ENCODE measurements at regions not wholly inside any gene's neighbourhood (a gene's known extent, or its start where the extent isn't known, plus 50 kb on each side); places are given as distances from the start of the nearest gene placed in this dataset.

DNA sequence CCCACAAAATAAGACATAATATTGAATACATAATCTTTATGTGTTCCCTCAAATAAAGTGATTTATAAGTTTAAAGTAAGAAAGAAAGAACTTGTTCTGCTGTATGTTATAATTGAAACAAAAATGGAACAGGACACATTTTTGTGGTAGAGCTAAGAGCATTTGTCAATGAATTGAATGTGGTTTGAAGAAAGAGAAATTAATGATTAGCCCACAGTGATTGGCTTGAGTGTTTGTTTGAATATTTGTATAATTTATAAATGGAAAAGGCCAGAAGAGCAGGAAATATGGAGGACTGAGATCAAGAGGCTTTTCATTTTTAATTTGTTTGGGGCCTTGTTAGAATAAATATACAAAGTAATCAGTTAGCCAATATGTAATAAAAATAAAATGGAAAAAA is 395.1 kb upstream of the CDH19 start:
- Histone ChIP-seq H3K4me1 (ENCODE audit: control insufficient read depth in 1 of 2, low read depth in 2 of 2) (no peaks in the 10 kb centered on the region), H3K4me3 (no peak overlapping the region), H3K36me3 (no peaks in the 10 kb centered on the region), H3K27ac (no peak overlapping the region), H3K27me3 (replicated peaks; ENCODE audit: insufficient read depth) (no peaks in the 10 kb centered on the region), H3K9me3 (no peaks in the 10 kb centered on the region)
- ATAC-seq (ENCODE audit: insufficient number of reproducible peaks, low FRiP score, low read depth) = no peak
- no peak for DNase-seq (ENCODE audit: low spot score)
- TF ChIP-seq, protein P1, sequence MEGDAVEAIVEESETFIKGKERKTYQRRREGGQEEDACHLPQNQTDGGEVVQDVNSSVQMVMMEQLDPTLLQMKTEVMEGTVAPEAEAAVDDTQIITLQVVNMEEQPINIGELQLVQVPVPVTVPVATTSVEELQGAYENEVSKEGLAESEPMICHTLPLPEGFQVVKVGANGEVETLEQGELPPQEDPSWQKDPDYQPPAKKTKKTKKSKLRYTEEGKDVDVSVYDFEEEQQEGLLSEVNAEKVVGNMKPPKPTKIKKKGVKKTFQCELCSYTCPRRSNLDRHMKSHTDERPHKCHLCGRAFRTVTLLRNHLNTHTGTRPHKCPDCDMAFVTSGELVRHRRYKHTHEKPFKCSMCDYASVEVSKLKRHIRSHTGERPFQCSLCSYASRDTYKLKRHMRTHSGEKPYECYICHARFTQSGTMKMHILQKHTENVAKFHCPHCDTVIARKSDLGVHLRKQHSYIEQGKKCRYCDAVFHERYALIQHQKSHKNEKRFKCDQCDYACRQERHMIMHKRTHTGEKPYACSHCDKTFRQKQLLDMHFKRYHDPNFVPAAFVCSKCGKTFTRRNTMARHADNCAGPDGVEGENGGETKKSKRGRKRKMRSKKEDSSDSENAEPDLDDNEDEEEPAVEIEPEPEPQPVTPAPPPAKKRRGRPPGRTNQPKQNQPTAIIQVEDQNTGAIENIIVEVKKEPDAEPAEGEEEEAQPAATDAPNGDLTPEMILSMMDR (IDR thresholded peaks at IDR 0.05) = no peak

DNA sequence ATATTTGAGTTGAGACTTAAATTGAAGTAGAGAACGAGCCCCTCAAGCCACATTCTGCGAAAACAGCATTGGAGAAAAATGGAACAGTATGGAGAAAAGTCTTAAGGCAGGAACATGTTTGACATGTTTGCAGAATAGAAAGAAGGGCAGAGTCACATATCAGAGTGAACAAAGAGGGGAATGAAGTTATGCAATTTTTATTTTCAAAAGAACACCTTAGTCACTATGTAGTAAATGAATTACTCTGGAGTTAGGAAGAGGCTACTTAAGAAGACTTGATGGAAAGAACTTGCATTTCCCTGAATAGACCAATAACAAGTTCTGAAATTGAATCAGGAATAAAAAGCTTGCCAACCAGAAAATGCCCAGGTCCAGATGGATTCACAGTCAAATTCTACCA is 391.4 kb upstream of the CDH19 start:
- TF ChIP-seq, protein P1 (IDR thresholded peaks at IDR 0.05) = no peak
- no peak for ATAC-seq (ENCODE audit: insufficient number of reproducible peaks, low FRiP score, low read depth)

DNA sequence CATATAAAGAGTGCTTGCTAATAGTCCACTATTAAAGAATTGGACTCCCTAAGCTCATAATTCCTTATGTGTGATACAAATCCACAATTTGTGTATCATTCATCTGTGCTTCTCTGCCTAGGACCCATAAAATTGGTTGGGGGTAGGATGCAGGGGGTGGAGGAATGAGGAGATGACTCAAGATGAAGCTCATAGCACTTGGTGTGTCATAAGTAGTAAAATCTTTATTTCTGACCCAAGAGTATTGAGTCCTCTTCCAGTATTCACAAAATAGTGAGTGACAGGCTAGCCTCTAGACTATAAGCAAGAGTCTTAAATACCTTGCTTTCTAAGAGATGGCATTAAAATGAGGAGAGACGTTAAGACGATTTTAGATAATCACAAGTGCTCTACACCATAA is 390.9 kb upstream of the CDH19 start:
- Histone ChIP-seq H3K4me3 (no peak overlapping the region), H3K27me3 (replicated peaks; ENCODE audit: insufficient read depth) (no peaks in the 10 kb centered on the region), H3K4me1 (ENCODE audit: control insufficient read depth in 1 of 2, low read depth in 2 of 2) (no peaks in the 10 kb centered on the region), H3K36me3 (no peaks in the 10 kb centered on the region), H3K9me3 (no peaks in the 10 kb centered on the region), H3K27ac (no peak overlapping the region)
- no peak for DNase-seq (ENCODE audit: low spot score)
- TF ChIP-seq, protein P1 (IDR thresholded peaks at IDR 0.05) = no peak
- no peak for ATAC-seq (ENCODE audit: insufficient number of reproducible peaks, low FRiP score, low read depth)

More for the DNA sequence above, 391.4 kb upstream of the CDH19 start:
- Histone ChIP-seq H3K4me1 (ENCODE audit: control insufficient read depth in 1 of 2, low read depth in 2 of 2) (no peaks in the 10 kb centered on the region), H3K27ac (no peak overlapping the region), H3K9me3 (no peaks in the 10 kb centered on the region), H3K27me3 (replicated peaks; ENCODE audit: insufficient read depth) (no peaks in the 10 kb centered on the region), H3K4me3 (no peak overlapping the region), H3K36me3 (no peaks in the 10 kb centered on the region)
- DNase-seq (ENCODE audit: low spot score) = no peak

DNA sequence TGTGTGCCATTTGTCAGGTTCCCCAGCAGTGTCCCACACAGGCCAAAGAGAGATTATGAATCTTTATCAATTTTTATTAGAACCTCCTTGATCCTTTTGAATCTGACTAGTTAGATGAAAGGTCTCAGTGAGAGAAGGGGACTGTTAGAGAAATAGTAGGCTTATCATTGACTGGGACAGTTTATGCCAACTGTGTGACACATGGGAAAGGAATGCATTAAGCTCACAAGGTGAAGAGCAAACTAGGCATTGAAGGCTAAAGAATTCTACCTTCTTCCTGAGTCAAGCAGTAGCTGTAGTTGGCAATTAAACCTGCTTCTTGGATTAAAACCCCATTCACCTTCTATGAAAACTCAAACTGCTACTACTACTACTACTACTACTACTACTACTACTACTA is 389.6 kb upstream of the CDH19 start:
- ATAC-seq (ENCODE audit: insufficient number of reproducible peaks, low FRiP score, low read depth) = no peak
- Histone ChIP-seq H3K27ac (no peak overlapping the region), H3K36me3 (no peaks in the 10 kb centered on the region), H3K27me3 (replicated peaks; ENCODE audit: insufficient read depth) (no peaks in the 10 kb centered on the region), H3K4me3 (no peak overlapping the region), H3K9me3 (no peaks in the 10 kb centered on the region), H3K4me1 (ENCODE audit: control insufficient read depth in 1 of 2, low read depth in 2 of 2) (no peaks in the 10 kb centered on the region)
- DNase-seq (ENCODE audit: low spot score) = no peak
- TF ChIP-seq, protein P1 (IDR thresholded peaks at IDR 0.05) = no peak

DNA sequence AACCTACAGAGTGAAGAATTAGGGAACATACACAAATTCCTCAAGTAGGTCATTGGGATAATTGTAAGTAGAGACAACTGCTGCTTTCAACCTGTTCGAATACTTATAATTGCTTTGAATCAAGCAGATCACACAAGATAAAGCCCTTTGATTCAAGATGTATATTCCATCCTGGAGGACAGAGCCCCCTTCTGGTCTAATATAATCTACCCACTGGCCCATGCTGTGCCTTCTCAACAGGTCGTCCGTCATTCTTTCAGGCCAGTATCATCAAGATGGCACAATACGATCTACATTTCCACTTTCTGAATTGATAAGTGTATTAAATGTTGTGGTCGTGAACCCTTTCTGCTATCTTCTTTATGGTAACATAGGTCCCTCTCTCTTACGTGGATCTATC is 387.0 kb upstream of the CDH19 start:
- H3K9me3 ChIP-seq = no peaks in the 10 kb centered on the region
- no peaks in the 10 kb centered on the region for H3K36me3 ChIP-seq
- no peaks in the 10 kb centered on the region for H3K27me3 ChIP-seq (replicated peaks; ENCODE audit: insufficient read depth)
- ATAC-seq (ENCODE audit: insufficient number of reproducible peaks, low FRiP score, low read depth) (no peak), DNase-seq (ENCODE audit: low spot score) (no peak)
- TF ChIP-seq, protein P1 (IDR thresholded peaks at IDR 0.05) = no peak
- no peaks in the 10 kb centered on the region for H3K4me1 ChIP-seq (ENCODE audit: control insufficient read depth in 1 of 2, low read depth in 2 of 2)
- no peak overlapping the region for H3K4me3 ChIP-seq
- H3K27ac ChIP-seq = no peak overlapping the region

Measured in thoracic aorta (tissue), 2 donors.